ENCODE measurements at regions not wholly inside any gene's neighbourhood (a gene's known extent, or its start where the extent isn't known, plus 50 kb on each side); places are given as distances from the start of the nearest gene placed in this dataset.

DNA sequence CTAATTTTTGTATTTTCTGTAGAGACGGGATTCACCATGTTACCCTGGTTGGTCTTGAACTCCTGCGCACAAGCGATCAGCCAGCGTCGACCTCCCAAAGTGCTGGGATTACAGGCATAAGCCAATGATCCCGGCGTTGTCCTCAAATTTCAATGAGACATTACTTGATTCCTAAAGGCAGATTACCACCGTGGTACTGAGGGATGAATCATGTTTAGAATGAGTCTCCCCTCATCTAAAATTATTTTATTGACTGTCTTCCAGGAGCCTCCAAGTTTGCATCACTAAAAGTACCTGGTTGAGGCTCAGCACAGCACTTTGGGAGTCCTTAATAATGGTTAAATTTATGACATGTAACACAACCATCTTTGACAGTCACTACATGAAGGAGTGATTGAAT is 142.2 kb upstream of the AKR1E2 start:
- TF ChIP-seq, protein P1, sequence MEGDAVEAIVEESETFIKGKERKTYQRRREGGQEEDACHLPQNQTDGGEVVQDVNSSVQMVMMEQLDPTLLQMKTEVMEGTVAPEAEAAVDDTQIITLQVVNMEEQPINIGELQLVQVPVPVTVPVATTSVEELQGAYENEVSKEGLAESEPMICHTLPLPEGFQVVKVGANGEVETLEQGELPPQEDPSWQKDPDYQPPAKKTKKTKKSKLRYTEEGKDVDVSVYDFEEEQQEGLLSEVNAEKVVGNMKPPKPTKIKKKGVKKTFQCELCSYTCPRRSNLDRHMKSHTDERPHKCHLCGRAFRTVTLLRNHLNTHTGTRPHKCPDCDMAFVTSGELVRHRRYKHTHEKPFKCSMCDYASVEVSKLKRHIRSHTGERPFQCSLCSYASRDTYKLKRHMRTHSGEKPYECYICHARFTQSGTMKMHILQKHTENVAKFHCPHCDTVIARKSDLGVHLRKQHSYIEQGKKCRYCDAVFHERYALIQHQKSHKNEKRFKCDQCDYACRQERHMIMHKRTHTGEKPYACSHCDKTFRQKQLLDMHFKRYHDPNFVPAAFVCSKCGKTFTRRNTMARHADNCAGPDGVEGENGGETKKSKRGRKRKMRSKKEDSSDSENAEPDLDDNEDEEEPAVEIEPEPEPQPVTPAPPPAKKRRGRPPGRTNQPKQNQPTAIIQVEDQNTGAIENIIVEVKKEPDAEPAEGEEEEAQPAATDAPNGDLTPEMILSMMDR (IDR thresholded peaks at IDR 0.05; ENCODE audit: low read depth, low read length, poor library complexity, severe bottlenecking): no peak
- no peak for TF ChIP-seq EZH2phosphoT487 (IDR thresholded peaks at IDR 0.05; ENCODE audit: borderline replicate concordance, low read length)
